ENCODE measurements at regions not wholly inside any gene's neighbourhood (a gene's known extent, or its start where the extent isn't known, plus 50 kb on each side); places are given as distances from the start of the nearest gene placed in this dataset.
"Not testable (repeated sequence)": the region's sequence is repeated elsewhere in the genome, so short reads cannot be mapped to it uniquely, and the experiment has no call there.

- no peak for DNase-seq (ENCODE audit: extremely low spot score, unreplicated experiment)
- H3K27ac Mint-ChIP-seq (ENCODE audit: unreplicated experiment), result peak overlapping the region; percentile 89
- H3K4me3 Mint-ChIP-seq (ENCODE audit: unreplicated experiment), result peak overlapping the region; percentile 97
- TF ChIP-seq CTCF (IDR thresholded peaks at IDR 0.05), result no peak
- no peaks in the 10 kb centered on the region for H3K36me3 Mint-ChIP-seq (ENCODE audit: unreplicated experiment)
- peaks cover 14% of the 10 kb centered on the region for H3K4me1 Mint-ChIP-seq (ENCODE audit: unreplicated experiment)
- H3K9me3 Mint-ChIP-seq (ENCODE audit: unreplicated experiment), result no peaks in the 10 kb centered on the region
- peaks cover 14% of the 10 kb centered on the region for H3K27me3 Mint-ChIP-seq (ENCODE audit: unreplicated experiment)
These were observed 110.2 kb upstream of the DOCK9 start for GRCh38 chr13:99087954-99088491.

GRCh38 chr13:99093997-99094396 lies 106.7 kb upstream of the UBAC2 start:
- no peak overlapping the region for H3K4me3 Mint-ChIP-seq (ENCODE audit: unreplicated experiment)
- H3K36me3 Mint-ChIP-seq (ENCODE audit: unreplicated experiment), result no peaks in the 10 kb centered on the region
- H3K4me1 Mint-ChIP-seq (ENCODE audit: unreplicated experiment), result no peaks in the 10 kb centered on the region
- H3K27me3 Mint-ChIP-seq (ENCODE audit: unreplicated experiment), result peaks cover 27% of the 10 kb centered on the region
- H3K27ac Mint-ChIP-seq (ENCODE audit: unreplicated experiment), result no peak overlapping the region
- DNase-seq (ENCODE audit: extremely low spot score, unreplicated experiment), result no peak
- no peaks in the 10 kb centered on the region for H3K9me3 Mint-ChIP-seq (ENCODE audit: unreplicated experiment)
- TF ChIP-seq CTCF (IDR thresholded peaks at IDR 0.05), result no peak

GRCh38 chr13:99101831-99102230 lies 98.8 kb upstream of the UBAC2 start:
- H3K36me3 Mint-ChIP-seq (ENCODE audit: unreplicated experiment); H3K9me3 Mint-ChIP-seq (ENCODE audit: unreplicated experiment); H3K4me3 Mint-ChIP-seq (ENCODE audit: unreplicated experiment); H3K27ac Mint-ChIP-seq (ENCODE audit: unreplicated experiment); H3K27me3 Mint-ChIP-seq (ENCODE audit: unreplicated experiment); DNase-seq (ENCODE audit: extremely low spot score, unreplicated experiment); H3K4me1 Mint-ChIP-seq (ENCODE audit: unreplicated experiment): not testable (repeated sequence)

GRCh38 chr13:99103536-99103935 lies 97.1 kb upstream of the UBAC2 start:
- Mint-ChIP-seq H3K27me3 (ENCODE audit: unreplicated experiment) (peaks cover 10% of the 10 kb centered on the region), H3K4me3 (ENCODE audit: unreplicated experiment) (no peak overlapping the region)
- no peak for TF ChIP-seq CTCF (IDR thresholded peaks at IDR 0.05)

GRCh38 chr13:99104396-99104795 lies 96.3 kb upstream of the UBAC2 start:
- no peak for DNase-seq (ENCODE audit: extremely low spot score, unreplicated experiment)
- peaks cover 10% of the 10 kb centered on the region for H3K27me3 Mint-ChIP-seq (ENCODE audit: unreplicated experiment)
- no peak for TF ChIP-seq CTCF (IDR thresholded peaks at IDR 0.05)

More at GRCh38 chr13:99103536-99103935, 97.1 kb upstream of the UBAC2 start:
- peak overlapping the region; percentile 49 for H3K27ac Mint-ChIP-seq (ENCODE audit: unreplicated experiment)
- DNase-seq (ENCODE audit: extremely low spot score, unreplicated experiment), result peak; percentile 46
- no peaks in the 10 kb centered on the region for H3K9me3 Mint-ChIP-seq (ENCODE audit: unreplicated experiment)
- H3K36me3 Mint-ChIP-seq (ENCODE audit: unreplicated experiment), result no peaks in the 10 kb centered on the region
- peaks cover 7% of the 10 kb centered on the region for H3K4me1 Mint-ChIP-seq (ENCODE audit: unreplicated experiment)

GRCh38 chr13:99105160-99105559 lies 95.5 kb upstream of the UBAC2 start:
- peaks cover 5% of the 10 kb centered on the region for H3K9me3 Mint-ChIP-seq (ENCODE audit: unreplicated experiment)
- no peak for DNase-seq (ENCODE audit: extremely low spot score, unreplicated experiment)
- H3K27ac Mint-ChIP-seq (ENCODE audit: unreplicated experiment), result no peak overlapping the region
- no peaks in the 10 kb centered on the region for H3K36me3 Mint-ChIP-seq (ENCODE audit: unreplicated experiment)
- no peak for TF ChIP-seq CTCF (IDR thresholded peaks at IDR 0.05)
- H3K4me3 Mint-ChIP-seq (ENCODE audit: unreplicated experiment), result no peak overlapping the region
- peaks cover 10% of the 10 kb centered on the region for H3K27me3 Mint-ChIP-seq (ENCODE audit: unreplicated experiment)
- H3K4me1 Mint-ChIP-seq (ENCODE audit: unreplicated experiment), result peaks cover 7% of the 10 kb centered on the region

More at GRCh38 chr13:99104396-99104795, 96.3 kb upstream of the UBAC2 start:
- Mint-ChIP-seq H3K4me1 (ENCODE audit: unreplicated experiment) (peaks cover 7% of the 10 kb centered on the region), H3K9me3 (ENCODE audit: unreplicated experiment) (peaks cover 5% of the 10 kb centered on the region), H3K27ac (ENCODE audit: unreplicated experiment) (no peak overlapping the region), H3K4me3 (ENCODE audit: unreplicated experiment) (no peak overlapping the region), H3K36me3 (ENCODE audit: unreplicated experiment) (no peaks in the 10 kb centered on the region)

Data from osteocyte (in vitro differentiated cells).